Parathyroid adenoma (tissue), 2 donors: ENCODE measurements at regions not wholly inside any gene's neighbourhood (a gene's known extent, or its start where the extent isn't known, plus 50 kb on each side); places are given as distances from the start of the nearest gene placed in this dataset.

Experiments used
- H2AFZ ChIP-seq: fragments of 300-600 bp; sonication (generic); one replicate; pipeline ENCODE4 v1.7.0; 2017; ENCODE audit warnings: antibody characterized with exemption, mild to moderate bottlenecking
- H3K27ac ChIP-seq: fragments of 300-600 bp; sonication (generic); one replicate; pipeline ENCODE4 v1.7.0; 2017
- H3K27me3 ChIP-seq: fragments of 300-600 bp; sonication (generic); one replicate; pipeline ENCODE4 v1.7.0; 2017; ENCODE audit warnings: low read length; ENCODE audit not compliant: control insufficient read depth, insufficient read depth
- H3K36me3 ChIP-seq: fragments of 300-600 bp; sonication (generic); one replicate; pipeline ENCODE4 v1.7.0; 2017; ENCODE audit warnings: low read length; ENCODE audit not compliant: control insufficient read depth, insufficient read depth
- H3K4me1 ChIP-seq: fragments of 300-600 bp; sonication (generic); one replicate; pipeline ENCODE4 v1.7.0; 2017; ENCODE audit warnings: control low read depth
- H3K4me2 ChIP-seq: fragments of 300-600 bp; sonication (generic); one replicate; pipeline ENCODE4 v1.7.0; 2017; ENCODE audit warnings: low read length
- H3K4me3 ChIP-seq: fragments of 300-600 bp; sonication (generic); one replicate; pipeline ENCODE4 v1.7.0; 2017; ENCODE audit warnings: low read depth, low read length
- H3K79me2 ChIP-seq: fragments of 300-600 bp; sonication (generic); one replicate; pipeline ENCODE4 v1.7.0; 2017; ENCODE audit warnings: control low read depth
- H3K9ac ChIP-seq: fragments of 300-600 bp; sonication (generic); one replicate; pipeline ENCODE4 v1.7.0; 2017; ENCODE audit warnings: mild to moderate bottlenecking
- H3K9me3 ChIP-seq: fragments of 300-600 bp; sonication (generic); one replicate; pipeline ENCODE4 v1.7.0; 2017; ENCODE audit warnings: low read length; ENCODE audit not compliant: control insufficient read depth
- TF ChIP-seq, protein P1 (sequence below): fragments of 300-600 bp; sonication (generic); IDR thresholded peaks from one replicate; pipeline ENCODE4 v1.7.0; 2017; ENCODE audit warnings: antibody characterized with exemption, mild to moderate bottlenecking
- donor health status: primary hyperparathyroidism.

DNA sequence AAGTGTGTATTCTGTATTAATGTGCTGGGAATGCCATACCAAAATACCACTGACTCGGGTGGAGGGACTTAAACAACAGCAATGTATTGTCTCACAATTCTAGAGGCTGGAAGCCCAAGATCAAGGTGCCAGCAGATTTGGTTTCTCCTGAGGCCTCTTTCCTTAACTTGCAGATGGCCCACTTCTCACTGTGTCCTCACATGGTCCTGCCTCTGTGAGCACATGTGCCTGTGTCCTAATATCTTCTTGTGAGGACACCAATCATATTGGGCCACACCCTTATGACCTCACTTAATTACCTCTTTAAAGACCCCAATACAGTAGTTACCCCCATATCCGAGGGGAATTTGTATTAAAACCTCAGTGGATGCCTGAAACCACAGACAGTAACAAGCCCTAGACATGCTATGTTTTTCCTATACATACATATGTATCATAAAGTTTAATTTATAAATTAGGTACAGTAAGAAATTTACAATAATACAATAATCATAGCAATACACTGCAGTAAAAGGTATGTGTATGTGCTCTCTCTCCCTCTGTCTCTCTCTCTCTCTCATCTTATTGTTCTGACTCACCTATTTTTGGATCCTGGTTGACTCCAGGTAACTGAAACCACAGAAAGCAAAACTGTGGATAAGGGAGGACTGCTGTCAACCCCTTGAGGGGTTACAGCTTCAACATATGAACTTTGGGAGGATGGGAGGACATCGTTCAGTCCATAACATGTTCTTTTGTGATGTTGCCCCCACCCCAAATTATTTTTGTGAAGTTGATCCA is 174.3 kb downstream of the IRS2 start:
- TF ChIP-seq, protein P1, sequence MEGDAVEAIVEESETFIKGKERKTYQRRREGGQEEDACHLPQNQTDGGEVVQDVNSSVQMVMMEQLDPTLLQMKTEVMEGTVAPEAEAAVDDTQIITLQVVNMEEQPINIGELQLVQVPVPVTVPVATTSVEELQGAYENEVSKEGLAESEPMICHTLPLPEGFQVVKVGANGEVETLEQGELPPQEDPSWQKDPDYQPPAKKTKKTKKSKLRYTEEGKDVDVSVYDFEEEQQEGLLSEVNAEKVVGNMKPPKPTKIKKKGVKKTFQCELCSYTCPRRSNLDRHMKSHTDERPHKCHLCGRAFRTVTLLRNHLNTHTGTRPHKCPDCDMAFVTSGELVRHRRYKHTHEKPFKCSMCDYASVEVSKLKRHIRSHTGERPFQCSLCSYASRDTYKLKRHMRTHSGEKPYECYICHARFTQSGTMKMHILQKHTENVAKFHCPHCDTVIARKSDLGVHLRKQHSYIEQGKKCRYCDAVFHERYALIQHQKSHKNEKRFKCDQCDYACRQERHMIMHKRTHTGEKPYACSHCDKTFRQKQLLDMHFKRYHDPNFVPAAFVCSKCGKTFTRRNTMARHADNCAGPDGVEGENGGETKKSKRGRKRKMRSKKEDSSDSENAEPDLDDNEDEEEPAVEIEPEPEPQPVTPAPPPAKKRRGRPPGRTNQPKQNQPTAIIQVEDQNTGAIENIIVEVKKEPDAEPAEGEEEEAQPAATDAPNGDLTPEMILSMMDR = no peak
- Histone ChIP-seq H3K36me3 (no peaks in the 10 kb centered on the region), H3K27ac (no peak overlapping the region), H3K4me1 (no peaks in the 10 kb centered on the region), H3K79me2 (no peaks in the 10 kb centered on the region), H3K27me3 (no peaks in the 10 kb centered on the region), H3K9me3 (no peaks in the 10 kb centered on the region), H3K4me2 (no peak overlapping the region), H3K9ac (no peak overlapping the region), H3K4me3 (no peak overlapping the region), H2AFZ (no peak overlapping the region)

DNA sequence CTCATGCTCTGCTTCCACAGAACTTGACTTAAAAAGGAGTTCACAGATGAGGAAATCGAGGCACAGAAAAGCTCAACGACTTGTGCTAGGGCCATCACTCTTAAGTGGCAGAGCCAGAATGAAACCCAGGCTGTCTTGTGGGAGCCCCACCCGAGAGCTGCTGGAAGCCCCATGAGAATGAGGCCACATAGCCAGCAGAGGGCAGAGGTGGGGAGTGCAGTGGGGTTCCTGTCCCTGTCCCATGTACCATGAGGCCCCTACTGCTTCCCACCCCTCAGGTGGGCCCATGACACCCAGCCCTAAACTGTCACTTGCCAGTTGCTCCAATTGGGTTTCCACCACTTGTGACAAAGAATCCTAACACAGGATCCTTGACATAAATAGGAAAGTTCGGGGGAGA is 175.9 kb downstream of the IRS2 start:
- H2AFZ ChIP-seq = no peak overlapping the region
- TF ChIP-seq, protein P1 = no peak
- no peaks in the 10 kb centered on the region for H3K79me2 ChIP-seq
- H3K27me3 ChIP-seq = no peaks in the 10 kb centered on the region
- no peak overlapping the region for H3K9ac ChIP-seq
- H3K4me1 ChIP-seq = no peaks in the 10 kb centered on the region
- H3K27ac ChIP-seq = no peak overlapping the region
- H3K9me3 ChIP-seq = no peaks in the 10 kb centered on the region
- H3K36me3 ChIP-seq = no peaks in the 10 kb centered on the region
- H3K4me3 ChIP-seq = no peak overlapping the region
- H3K4me2 ChIP-seq = no peak overlapping the region

DNA sequence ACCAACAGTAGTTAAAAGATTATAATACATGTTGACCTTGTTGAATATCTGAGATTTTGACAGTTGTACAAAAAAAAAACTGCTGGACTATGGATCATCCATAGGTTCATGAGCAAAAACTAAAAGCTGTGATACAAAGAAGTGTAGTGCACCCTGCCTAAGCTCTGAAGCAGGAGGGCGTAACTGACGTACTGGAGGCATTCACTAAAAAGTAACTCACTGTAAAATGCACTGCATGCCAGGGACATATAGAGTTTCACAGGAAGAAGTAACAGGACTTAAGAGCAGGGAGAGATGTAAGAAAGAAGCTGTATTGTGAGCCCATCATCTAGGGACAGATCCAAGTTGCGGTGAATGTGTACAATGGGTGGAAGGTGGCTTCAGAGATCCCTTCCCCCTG is 177.9 kb downstream of the IRS2 start:
- Histone ChIP-seq H3K79me2 (no peaks in the 10 kb centered on the region), H3K9ac (no peak overlapping the region), H3K4me2 (no peak overlapping the region), H3K9me3 (no peaks in the 10 kb centered on the region), H3K27me3 (no peaks in the 10 kb centered on the region), H3K27ac (no peak overlapping the region), H3K4me3 (no peak overlapping the region), H3K36me3 (no peaks in the 10 kb centered on the region), H3K4me1 (no peaks in the 10 kb centered on the region), H2AFZ (no peak overlapping the region)
- TF ChIP-seq, protein P1 = no peak

DNA sequence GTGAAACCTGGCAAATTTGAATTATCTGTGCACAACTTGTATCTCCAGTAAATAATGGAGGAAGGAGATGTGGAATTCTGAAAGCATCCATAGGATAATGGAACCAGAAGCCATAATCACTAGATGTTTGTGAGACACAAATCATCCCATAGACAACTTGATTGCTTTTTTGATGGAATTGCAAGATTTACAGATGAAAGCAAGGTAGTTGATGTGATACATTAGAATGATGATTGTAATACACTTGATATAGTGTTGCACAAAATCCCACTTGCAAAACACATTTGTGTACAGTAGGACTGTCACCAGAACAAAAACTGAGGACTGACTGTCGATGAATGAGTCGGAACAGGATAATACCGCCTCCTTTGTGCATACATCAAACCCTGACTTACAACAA is 178.3 kb downstream of the IRS2 start:
- Histone ChIP-seq H2AFZ (no peak overlapping the region), H3K79me2 (no peaks in the 10 kb centered on the region), H3K27me3 (no peaks in the 10 kb centered on the region), H3K27ac (no peak overlapping the region), H3K36me3 (no peaks in the 10 kb centered on the region), H3K9me3 (no peaks in the 10 kb centered on the region), H3K4me3 (no peak overlapping the region), H3K4me1 (no peaks in the 10 kb centered on the region), H3K4me2 (no peak overlapping the region), H3K9ac (no peak overlapping the region)
- TF ChIP-seq, protein P1 = no peak

DNA sequence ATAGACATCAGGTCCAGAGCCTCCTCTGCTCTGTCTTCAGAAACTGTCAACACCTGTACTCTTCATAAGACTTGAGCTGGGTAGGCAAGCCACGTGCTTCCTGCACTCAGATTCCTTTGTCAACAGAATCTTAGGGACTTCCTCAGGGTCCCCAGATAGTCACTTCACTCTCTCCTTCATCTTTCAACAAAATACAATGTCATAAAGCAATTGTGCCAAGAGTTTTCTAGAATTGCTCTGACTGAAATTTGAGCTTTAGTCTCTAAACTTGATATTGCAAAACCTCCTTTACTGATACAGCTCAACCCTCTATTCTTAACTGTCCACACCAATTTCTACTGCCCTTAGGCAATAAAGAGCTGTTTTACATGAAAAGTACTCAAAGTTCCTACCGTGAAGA is 179.9 kb downstream of the IRS2 start:
- Histone ChIP-seq H3K27ac (no peak overlapping the region), H2AFZ (no peak overlapping the region), H3K4me3 (no peak overlapping the region), H3K4me1 (no peaks in the 10 kb centered on the region), H3K36me3 (no peaks in the 10 kb centered on the region), H3K4me2 (no peak overlapping the region), H3K79me2 (no peaks in the 10 kb centered on the region), H3K27me3 (no peaks in the 10 kb centered on the region), H3K9me3 (no peaks in the 10 kb centered on the region), H3K9ac (no peak overlapping the region)
- TF ChIP-seq, protein P1 = no peak
